ENCODE measurements at regions not wholly inside any gene's neighbourhood (a gene's known extent, or its start where the extent isn't known, plus 50 kb on each side); places are given as distances from the start of the nearest gene placed in this dataset.

- Histone ChIP-seq H3K36me3 (no peaks in the 10 kb centered on the region), H3K4me1 (no peaks in the 10 kb centered on the region), H3K4me3 (no peak overlapping the region), H3K27ac (no peak overlapping the region), H3K9me3 (no peaks in the 10 kb centered on the region), H3K27me3 (no peaks in the 10 kb centered on the region)
- TF ChIP-seq CTCF (IDR thresholded peaks at IDR 0.05), result no peak
- DNase-seq, result no peak
- intact Hi-C loops (cut with DNase I; ENCODE audit: low total_unique reads), result no loop called here
Observed at GRCh38 chr16:63467513-63467912, 1431.3 kb upstream of the CDH8 start.

- H3K4me1 ChIP-seq, result no peaks in the 10 kb centered on the region
- intact Hi-C loops (cut with DNase I; ENCODE audit: low total_unique reads), result no loop called here
- no peak for DNase-seq
- no peak overlapping the region for H3K27ac ChIP-seq
- no peaks in the 10 kb centered on the region for H3K9me3 ChIP-seq
- no peaks in the 10 kb centered on the region for H3K36me3 ChIP-seq
- H3K4me3 ChIP-seq, result no peak overlapping the region
- no peak for TF ChIP-seq CTCF (IDR thresholded peaks at IDR 0.05)
- H3K27me3 ChIP-seq, result no peaks in the 10 kb centered on the region
Observed at GRCh38 chr16:63462316-63462715, 1426.1 kb upstream of the CDH8 start.

GRCh38 chr16:63461248-63461841 lies 1425.1 kb upstream of the CDH8 start:
- TF ChIP-seq CTCF (IDR thresholded peaks at IDR 0.05), result peak; percentile 39 to 49
- intact Hi-C loops (cut with DNase I; ENCODE audit: low total_unique reads), result no loop called here
- Histone ChIP-seq H3K4me1 (no peaks in the 10 kb centered on the region), H3K9me3 (no peaks in the 10 kb centered on the region), H3K4me3 (no peak overlapping the region), H3K36me3 (no peaks in the 10 kb centered on the region), H3K27me3 (no peaks in the 10 kb centered on the region), H3K27ac (no peak overlapping the region)
- no peak for DNase-seq

GRCh38 chr16:63458846-63459245 lies 1422.6 kb upstream of the CDH8 start:
- intact Hi-C loops (cut with DNase I; ENCODE audit: low total_unique reads), result no loop called here

GRCh38 chr16:63457869-63458268 lies 1421.6 kb upstream of the CDH8 start:
- Histone ChIP-seq H3K36me3 (no peaks in the 10 kb centered on the region), H3K4me1 (no peaks in the 10 kb centered on the region), H3K4me3 (no peak overlapping the region), H3K27me3 (no peaks in the 10 kb centered on the region), H3K9me3 (no peaks in the 10 kb centered on the region), H3K27ac (no peak overlapping the region)
- intact Hi-C loops (cut with DNase I; ENCODE audit: low total_unique reads), result no loop called here
- DNase-seq, result no peak
- no peak for TF ChIP-seq CTCF (IDR thresholded peaks at IDR 0.05)

More at GRCh38 chr16:63458846-63459245, 1422.6 kb upstream of the CDH8 start:
- Histone ChIP-seq H3K4me1 (no peaks in the 10 kb centered on the region), H3K36me3 (no peaks in the 10 kb centered on the region), H3K27me3 (no peaks in the 10 kb centered on the region), H3K9me3 (no peaks in the 10 kb centered on the region), H3K27ac (no peak overlapping the region), H3K4me3 (no peak overlapping the region)
- TF ChIP-seq CTCF (IDR thresholded peaks at IDR 0.05), result no peak
- no peak for DNase-seq

- Histone ChIP-seq H3K4me3 (no peak overlapping the region), H3K36me3 (no peaks in the 10 kb centered on the region), H3K9me3 (no peaks in the 10 kb centered on the region), H3K4me1 (no peaks in the 10 kb centered on the region), H3K27me3 (no peaks in the 10 kb centered on the region), H3K27ac (no peak overlapping the region)
- intact Hi-C loops (cut with DNase I; ENCODE audit: low total_unique reads), result no loop called here
- TF ChIP-seq CTCF (IDR thresholded peaks at IDR 0.05), result no peak
- DNase-seq, result no peak
Observed at GRCh38 chr16:63453261-63453660, 1417.0 kb upstream of the CDH8 start.

Measured in tibial artery (tissue), 4 donors.